Hepatocyte (in vitro differentiated cells): ENCODE measurements at regions not wholly inside any gene's neighbourhood (a gene's known extent, or its start where the extent isn't known, plus 50 kb on each side); places are given as distances from the start of the nearest gene placed in this dataset.

ENCODE experiments used
- DNase-seq: peaks from one replicate; pipeline ENCODE4 v3.0.0-alpha.2; 2016; ENCODE audit warnings: low spot score
- H2AFZ ChIP-seq: fragments of 200-600 bp; sonication (generic); 2 replicates; pipeline ENCODE4 v1.6.0; 2016; ENCODE audit warnings: antibody characterized with exemption, mild to moderate bottlenecking
- H3K27ac ChIP-seq: fragments of 200-600 bp; sonication (generic); 2 replicates; pipeline ENCODE4 v1.5.1; 2016; ENCODE audit warnings: mild to moderate bottlenecking
- H3K27me3 ChIP-seq: fragments of 200-600 bp; sonication (generic); 2 replicates; pipeline ENCODE4 v1.6.1; 2016
- H3K36me3 ChIP-seq: fragments of 200-600 bp; sonication (generic); replicated peaks from 2 replicates; pipeline ENCODE4 v1.5.1; 2016; ENCODE audit warnings: low read depth; ENCODE audit not compliant: insufficient read depth
- H3K4me1 ChIP-seq: fragments of 200-600 bp; sonication (generic); 2 replicates; pipeline ENCODE4 v1.5.1; 2016; ENCODE audit warnings: mild to moderate bottlenecking, moderate library complexity; ENCODE audit not compliant: insufficient read depth
- H3K4me2 ChIP-seq: fragments of 200-600 bp; sonication (generic); 2 replicates; pipeline ENCODE4 v1.6.0; 2016
- H3K4me3 ChIP-seq: fragments of 200-600 bp; sonication (generic); 2 replicates; pipeline ENCODE4 v1.5.1; 2016; ENCODE audit warnings: mild to moderate bottlenecking
- H3K79me2 ChIP-seq: fragments of 200-600 bp; sonication (generic); 2 replicates; pipeline ENCODE4 v1.6.0; 2017; ENCODE audit warnings: mild to moderate bottlenecking
- H3K9me2 ChIP-seq: fragments of 200-600 bp; sonication (generic); replicated peaks from 2 replicates; pipeline ENCODE4 v1.6.0; 2017; ENCODE audit warnings: mild to moderate bottlenecking; ENCODE audit not compliant: insufficient read depth
- H3K9me3 ChIP-seq: fragments of 200-600 bp; sonication (generic); 2 replicates; pipeline ENCODE4 v1.5.1; 2016; ENCODE audit warnings: low read depth, mild to moderate bottlenecking
- H4K20me1 ChIP-seq: fragments of 200-600 bp; sonication (generic); 2 replicates; pipeline ENCODE4 v1.6.0; 2016; ENCODE audit warnings: mild to moderate bottlenecking; ENCODE audit not compliant: insufficient read depth, poor library complexity, severe bottlenecking
- CTCF ChIP-seq: fragments of 200-600 bp; sonication (generic); IDR thresholded peaks from 2 replicates; pipeline ENCODE4 v1.5.1; 2016; ENCODE audit warnings: antibody characterized with exemption, mild to moderate bottlenecking; ENCODE audit not compliant: poor library complexity
- EZH2 ChIP-seq: fragments of 200-600 bp; sonication (generic); IDR thresholded peaks from 2 replicates; pipeline ENCODE4 v1.6.1; 2016; ENCODE audit warnings: antibody characterized with exemption, mild to moderate bottlenecking, borderline replicate concordance
- EZH2phosphoT487 ChIP-seq: fragments of 200-600 bp; sonication (generic); IDR thresholded peaks from one replicate; pipeline ENCODE4 v1.6.1; 2018; ENCODE audit warnings: antibody characterized with exemption, mild to moderate bottlenecking, low read depth, moderate library complexity; ENCODE audit not compliant: unreplicated experiment, severe bottlenecking
- WGBS: methylation state at CpG from one replicate; pipeline ENCODE4 v1.1.6; 2016; ENCODE audit warnings: low lambda C conversion rate; ENCODE audit errors: missing lambda C conversion rate; 5-methylcytosine and 5-hydroxymethylcytosine counted together

GRCh38 chr18:41561961-41562360, 393.1 kb upstream of the PIK3C3 start:
- Histone ChIP-seq H3K27me3 (no peaks in the 10 kb centered on the region), H3K36me3 (no peaks in the 10 kb centered on the region), H3K27ac (no peak overlapping the region), H3K4me2 (no peak overlapping the region), H3K79me2 (no peaks in the 10 kb centered on the region), H3K4me3 (no peak overlapping the region), H3K9me2 (no peaks in the 10 kb centered on the region), H2AFZ (no peak overlapping the region), H4K20me1 (no peaks in the 10 kb centered on the region), H3K4me1 (no peaks in the 10 kb centered on the region), H3K9me3 (no peaks in the 10 kb centered on the region)
- TF ChIP-seq CTCF (no peak), EZH2phosphoT487 (no peak), EZH2 (no peak)
- DNase-seq = no peak
- 98% methylated on average over 2 of the region's 2 CpGs for WGBS

- H3K4me3 ChIP-seq = no peak overlapping the region
- no peaks in the 10 kb centered on the region for H3K9me3 ChIP-seq
- no peaks in the 10 kb centered on the region for H3K9me2 ChIP-seq
- no peak overlapping the region for H2AFZ ChIP-seq
- 15% methylated on average over 1 of the region's 1 CpG for WGBS
- DNase-seq = no peak
- TF ChIP-seq EZH2phosphoT487 = no peak
- TF ChIP-seq EZH2 = no peak
- TF ChIP-seq CTCF = no peak
- no peaks in the 10 kb centered on the region for H3K79me2 ChIP-seq
- no peaks in the 10 kb centered on the region for H3K27me3 ChIP-seq
- H3K4me2 ChIP-seq = no peak overlapping the region
- no peaks in the 10 kb centered on the region for H3K4me1 ChIP-seq
- no peaks in the 10 kb centered on the region for H3K36me3 ChIP-seq
- H4K20me1 ChIP-seq = no peaks in the 10 kb centered on the region
- no peak overlapping the region for H3K27ac ChIP-seq
These were observed 396.3 kb upstream of the PIK3C3 start for GRCh38 chr18:41558715-41559114.

- Histone ChIP-seq H3K4me1 (no peaks in the 10 kb centered on the region), H3K27me3 (no peaks in the 10 kb centered on the region), H3K9me3 (no peaks in the 10 kb centered on the region), H2AFZ (no peak overlapping the region), H3K9me2 (no peaks in the 10 kb centered on the region), H3K4me2 (no peak overlapping the region), H3K79me2 (no peaks in the 10 kb centered on the region), H3K4me3 (no peak overlapping the region), H4K20me1 (no peaks in the 10 kb centered on the region), H3K36me3 (no peaks in the 10 kb centered on the region), H3K27ac (no peak overlapping the region)
- DNase-seq = peak; percentile 10
- WGBS = 82% methylated on average over 6 of the region's 6 CpGs
- TF ChIP-seq CTCF = no peak
- no peak for TF ChIP-seq EZH2
- TF ChIP-seq EZH2phosphoT487 = no peak
These were observed 401.3 kb upstream of the PIK3C3 start for GRCh38 chr18:41553716-41554115.
